ENCODE measurements at regions not wholly inside any gene's neighbourhood (a gene's known extent, or its start where the extent isn't known, plus 50 kb on each side); places are given as distances from the start of the nearest gene placed in this dataset.

GRCh38 chr16:86739808-86740207, 161.5 kb downstream of the FOXL1 start:
- TF ChIP-seq ZNF660 (tag by site-specific recombination; IDR thresholded peaks at IDR 0.05): no peak
- TF ChIP-seq YY1 (tag by site-specific recombination; IDR thresholded peaks at IDR 0.05): no peak
- TF ChIP-seq ZNF639 (tag by site-specific recombination; IDR thresholded peaks at IDR 0.05): no peak
- no peak for TF ChIP-seq ZNF654 (tag by site-specific recombination; IDR thresholded peaks at IDR 0.05; ENCODE audit: low read depth)
- TF ChIP-seq ZNF423 (tag by site-specific recombination; IDR thresholded peaks at IDR 0.05): no peak
- no peak for TF ChIP-seq ZNF10 (tag by site-specific recombination; IDR thresholded peaks at IDR 0.05)
- no peak for TF ChIP-seq ZSCAN23 (tag by site-specific recombination; IDR thresholded peaks at IDR 0.05)
- TF ChIP-seq MEIS1 (CRISPR knock-in tag; IDR thresholded peaks at IDR 0.05; ENCODE audit: borderline replicate concordance): no peak
- TF ChIP-seq FEZF1 (tag by site-specific recombination; IDR thresholded peaks at IDR 0.05): no peak
- peak; percentile 64 for TF ChIP-seq ZBTB21 (tag by site-specific recombination; IDR thresholded peaks at IDR 0.05)
- no peak for TF ChIP-seq ZBTB26 (tag by site-specific recombination; optimal IDR thresholded peaks at IDR 0.05)
- TF ChIP-seq ZFP41 (tag by site-specific recombination; IDR thresholded peaks at IDR 0.05; ENCODE audit: borderline replicate concordance): no peak
- peak; percentile 60; the same call in 1 of the 2 replicates for TF ChIP-seq ZNF394 (tag by site-specific recombination; IDR thresholded peaks at IDR 0.05; ENCODE audit: borderline replicate concordance)
- TF ChIP-seq PRDM6 (tag by site-specific recombination; IDR thresholded peaks at IDR 0.05): no peak
- peak; percentile 31; the same call in 1 of the 2 replicates for TF ChIP-seq ZNF398 (tag by site-specific recombination; IDR thresholded peaks at IDR 0.05)
- no peak for TF ChIP-seq SCRT2 (tag by site-specific recombination; IDR thresholded peaks at IDR 0.05)
- TF ChIP-seq ZNF416 (tag by site-specific recombination; IDR thresholded peaks at IDR 0.05): no peak
- TF ChIP-seq ZFP69B (tag by site-specific recombination; IDR thresholded peaks at IDR 0.05): no peak
- TF ChIP-seq ZNF629 (tag by site-specific recombination; IDR thresholded peaks at IDR 0.05): peak; percentile 77
- 0 out of 2 replicates have a peak, but pooled peaks have one; percentile 22 for TF ChIP-seq ATF2 (tag by site-specific recombination; IDR thresholded peaks at IDR 0.05; ENCODE audit: low read depth)
- no peak for TF ChIP-seq ZBTB49 (tag by site-specific recombination; IDR thresholded peaks at IDR 0.05; ENCODE audit: low read depth)
- no peak for TF ChIP-seq ZNF404 (tag by site-specific recombination; IDR thresholded peaks at IDR 0.05)
- no peak for TF ChIP-seq MYNN (tag by site-specific recombination; IDR thresholded peaks at IDR 0.05; ENCODE audit: borderline replicate concordance)
- TF ChIP-seq ZSCAN16 (tag by site-specific recombination; IDR thresholded peaks at IDR 0.05): no peak
- TF ChIP-seq ZNF549 (tag by site-specific recombination; IDR thresholded peaks at IDR 0.05): no peak
- TF ChIP-seq ZNF174 (tag by site-specific recombination; IDR thresholded peaks at IDR 0.05): no peak
- no peaks in the 10 kb centered on the region for H3K9me3 ChIP-seq (ENCODE audit: control insufficient read depth, insufficient read depth, low read depth, low read length)
- no peak overlapping the region for H3K4me3 ChIP-seq (ENCODE audit: low read depth, low read length)
- POLR2A ChIA-PET: interaction anchor here (0.7 kb wide), 1 partner anchor 9 kb away, joined by 3 read pairs; no protein-coding TSS in a partner anchor
- H3K4me1 ChIP-seq (ENCODE audit: control insufficient read depth, insufficient read depth, low read length): peaks cover 5% of the 10 kb centered on the region
- CTCF ChIA-PET: interaction anchor here (0.6 to 0.7 kb wide), 2 partner anchors 103 to 149 kb away, joined by 3 read pairs; no protein-coding TSS in a partner anchor
- no peak overlapping the region for H3K27ac ChIP-seq (ENCODE audit: extremely low read depth, low read depth, low read length)
- no peaks in the 10 kb centered on the region for H3K36me3 ChIP-seq (ENCODE audit: control insufficient read depth in 2 of 2, insufficient read depth in 1 of 2, low read length in 2 of 2)
